Hepatocyte (in vitro differentiated cells): ENCODE measurements at regions not wholly inside any gene's neighbourhood (a gene's known extent, or its start where the extent isn't known, plus 50 kb on each side); places are given as distances from the start of the nearest gene placed in this dataset.

Experiments
- CTCF ChIP-seq: fragments of 200-600 bp; sonication (generic); IDR thresholded peaks from 2 replicates; pipeline ENCODE4 v1.5.1; 2016; ENCODE audit warnings: antibody characterized with exemption, mild to moderate bottlenecking; ENCODE audit not compliant: poor library complexity
- EZH2 ChIP-seq: fragments of 200-600 bp; sonication (generic); IDR thresholded peaks from 2 replicates; pipeline ENCODE4 v1.6.1; 2016; ENCODE audit warnings: antibody characterized with exemption, mild to moderate bottlenecking, borderline replicate concordance

DNA sequence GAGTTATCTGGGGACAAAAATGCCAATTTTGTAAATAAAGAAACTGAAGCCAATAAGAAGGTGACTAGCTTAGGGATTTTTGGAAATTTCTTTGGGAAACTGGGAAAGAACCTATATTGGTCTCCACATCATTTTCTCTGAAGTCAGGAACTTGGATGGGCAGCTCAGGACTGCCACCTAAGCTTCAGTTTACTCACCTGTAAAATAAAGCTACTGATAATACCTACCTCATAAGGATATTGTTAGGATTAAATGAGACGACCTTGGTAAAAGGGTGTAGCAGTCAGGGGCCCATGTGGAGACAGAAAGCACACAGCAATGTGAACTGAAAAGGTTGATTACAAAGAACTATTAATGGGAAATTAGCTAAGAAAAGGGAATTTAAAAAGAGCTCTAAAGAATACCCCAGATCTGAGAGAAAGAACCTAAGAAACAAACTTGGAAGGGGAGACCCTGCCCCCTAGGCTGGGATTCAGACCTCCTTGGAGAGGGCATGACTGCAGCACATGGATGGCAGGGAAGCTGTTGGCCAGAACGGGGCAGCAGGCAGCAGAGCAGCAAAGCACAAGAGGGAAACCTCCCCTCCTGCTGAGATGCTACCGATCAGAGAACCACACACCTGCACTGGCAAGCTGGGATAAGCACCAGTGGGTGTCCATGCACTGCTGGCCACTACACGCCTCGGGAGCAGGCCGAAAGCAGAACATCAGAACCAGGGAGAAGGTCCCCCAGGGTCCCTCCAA lies 83.7 kb upstream of the THBS1 start:
- TF ChIP-seq CTCF (no peak), EZH2 (no peak)
